ENCODE measurements at regions not wholly inside any gene's neighbourhood (a gene's known extent, or its start where the extent isn't known, plus 50 kb on each side); places are given as distances from the start of the nearest gene placed in this dataset.

GRCh38 chr18:11324510-11324909, 175.1 kb upstream of the PIEZO2 start:
- DNase-seq = no peak
- Mint-ChIP-seq H3K27ac (no peak overlapping the region), H3K4me3 (no peak overlapping the region), H3K27me3 (ENCODE audit: low read depth, poor library complexity) (peaks cover 14% of the 10 kb centered on the region), H3K36me3 (ENCODE audit: low read depth) (no peaks in the 10 kb centered on the region), H3K4me1 (no peaks in the 10 kb centered on the region), H3K9me3 (no peaks in the 10 kb centered on the region)
- TF ChIP-seq CTCF (IDR thresholded peaks at IDR 0.05) = no peak

GRCh38 chr18:11323359-11323819, 174.0 kb upstream of the PIEZO2 start:
- no peaks in the 10 kb centered on the region for H3K9me3 Mint-ChIP-seq
- DNase-seq = no peak
- H3K4me1 Mint-ChIP-seq = no peaks in the 10 kb centered on the region
- H3K27me3 Mint-ChIP-seq (ENCODE audit: low read depth, poor library complexity) = peaks cover 10% of the 10 kb centered on the region
- H3K4me3 Mint-ChIP-seq = no peak overlapping the region
- no peak for TF ChIP-seq CTCF (IDR thresholded peaks at IDR 0.05)
- H3K27ac Mint-ChIP-seq = no peak overlapping the region
- no peaks in the 10 kb centered on the region for H3K36me3 Mint-ChIP-seq (ENCODE audit: low read depth)

- Mint-ChIP-seq H3K27ac (no peak overlapping the region), H3K36me3 (ENCODE audit: low read depth) (no peaks in the 10 kb centered on the region), H3K4me1 (no peaks in the 10 kb centered on the region), H3K27me3 (ENCODE audit: low read depth, poor library complexity) (peaks cover 8% of the 10 kb centered on the region), H3K9me3 (no peaks in the 10 kb centered on the region), H3K4me3 (no peak overlapping the region)
- no peak for DNase-seq
- no peak for TF ChIP-seq CTCF (IDR thresholded peaks at IDR 0.05)
These were observed 173.3 kb upstream of the PIEZO2 start for GRCh38 chr18:11322716-11323115.

- peaks cover 8% of the 10 kb centered on the region for H3K27me3 Mint-ChIP-seq (ENCODE audit: low read depth, poor library complexity)
- H3K36me3 Mint-ChIP-seq (ENCODE audit: low read depth) = no peaks in the 10 kb centered on the region
- H3K9me3 Mint-ChIP-seq = no peaks in the 10 kb centered on the region
- H3K4me1 Mint-ChIP-seq = no peaks in the 10 kb centered on the region
- no peak overlapping the region for H3K27ac Mint-ChIP-seq
- H3K4me3 Mint-ChIP-seq = no peak overlapping the region
- DNase-seq = no peak
- no peak for TF ChIP-seq CTCF (IDR thresholded peaks at IDR 0.05)
These were observed 172.6 kb upstream of the PIEZO2 start for GRCh38 chr18:11322006-11322405.

GRCh38 chr18:11320986-11321385, 171.6 kb upstream of the PIEZO2 start:
- no peak for TF ChIP-seq CTCF (IDR thresholded peaks at IDR 0.05)
- Mint-ChIP-seq H3K4me3 (no peak overlapping the region), H3K27ac (no peak overlapping the region), H3K9me3 (no peaks in the 10 kb centered on the region), H3K4me1 (no peaks in the 10 kb centered on the region), H3K36me3 (ENCODE audit: low read depth) (no peaks in the 10 kb centered on the region), H3K27me3 (ENCODE audit: low read depth, poor library complexity) (peaks cover 5% of the 10 kb centered on the region)
- no peak for DNase-seq

GRCh38 chr18:11316546-11316945, 167.2 kb upstream of the PIEZO2 start:
- Mint-ChIP-seq H3K4me1 (no peaks in the 10 kb centered on the region), H3K27ac (no peak overlapping the region), H3K36me3 (ENCODE audit: low read depth) (no peaks in the 10 kb centered on the region), H3K9me3 (no peaks in the 10 kb centered on the region), H3K4me3 (no peak overlapping the region), H3K27me3 (ENCODE audit: low read depth, poor library complexity) (peaks cover 5% of the 10 kb centered on the region)
- no peak for DNase-seq
- TF ChIP-seq CTCF (IDR thresholded peaks at IDR 0.05) = no peak
